Spleen (tissue), 7 donors: ENCODE measurements at regions not wholly inside any gene's neighbourhood (a gene's known extent, or its start where the extent isn't known, plus 50 kb on each side); places are given as distances from the start of the nearest gene placed in this dataset.

Experiments
- CTCF ChIP-seq, 11 experiments: fragments of 200-600 bp in 7 of 11; fragments of 450-650 bp in 4 of 11; sonication (generic) in 4 of 11; IDR thresholded peaks in 8 of 11; conservative IDR thresholded peaks in 3 of 11; 1 replicate in 7 of 11; 2 replicates in 4 of 11; pipeline versions ENCODE4 v1.4.0 to v1.8.0; 2016 to 2021; ENCODE audit warnings: antibody characterized with exemption in 11 of 11, inconsistent platforms in 4 of 11, mild to moderate bottlenecking in 1 of 11
- POLR2AphosphoS5 ChIP-seq, 3 donors: sonication (generic); formaldehyde crosslinking; IDR thresholded peaks; one replicate each; pipeline ENCODE4 v1.5.1; 2017; ENCODE audit warnings: antibody characterized with exemption in 3 of 3
- donor health status: DM: no; HTN: no; CAD: no; lungs with moderate emphysema.
- donor health status: DM: no; HTN: no; CAD: no.
- donor health status: DM: no; HTN: no; CAD: no.

DNA sequence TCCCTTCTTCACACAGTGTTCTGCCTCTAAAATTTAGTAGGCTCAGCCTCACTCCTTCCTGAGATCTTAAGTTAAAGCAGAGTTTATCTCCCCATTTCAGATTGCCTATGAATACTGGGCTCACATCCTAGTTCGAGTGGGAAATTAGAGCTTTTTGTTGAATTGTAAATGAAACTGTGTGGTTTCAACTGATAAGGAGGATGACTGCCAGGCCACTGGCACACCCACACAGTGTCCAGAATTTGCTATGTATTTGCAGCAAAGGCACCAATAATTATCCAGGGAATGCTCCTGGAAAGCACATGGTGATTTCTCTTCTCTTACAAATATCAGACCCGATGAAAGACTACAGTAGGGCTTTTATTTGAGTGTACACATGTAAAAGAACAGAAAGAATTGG lies 308.1 kb upstream of the COL8A1 start:
- no peak for TF ChIP-seq CTCF (IDR thresholded peaks at IDR 0.05 in 8 of 11, conservative IDR thresholded peaks at IDR 0.05 in 3 of 11)
- TF ChIP-seq POLR2AphosphoS5 (IDR thresholded peaks at IDR 0.05): no peak
